Coronary artery (tissue), 2 donors: ENCODE measurements at regions not wholly inside any gene's neighbourhood (a gene's known extent, or its start where the extent isn't known, plus 50 kb on each side); places are given as distances from the start of the nearest gene placed in this dataset.
A peak's percentile ranks its signal among the peaks of the same experiment; 100 is the strongest.

Source experiments
- DNase-seq: peaks from one replicate; pipeline ENCODE4 v3.0.0-alpha.2; 2017; ENCODE audit warnings: low spot score
- H3K27ac ChIP-seq, 2 donors: fragments of 200-600 bp; sonication (generic); one replicate each; pipeline ENCODE4 v1.5.1; 2016 to 2019
- H3K4me3 ChIP-seq: fragments of 200-600 bp; sonication (generic); 2 replicates; pipeline ENCODE4 v1.5.1; 2016; ENCODE audit warnings: mild to moderate bottlenecking, moderate library complexity
- TF ChIP-seq, protein P1 (sequence below): fragments of 200-600 bp; sonication (generic); IDR thresholded peaks from one replicate; pipeline ENCODE4 v1.5.1; 2019; ENCODE audit warnings: antibody characterized with exemption

DNA sequence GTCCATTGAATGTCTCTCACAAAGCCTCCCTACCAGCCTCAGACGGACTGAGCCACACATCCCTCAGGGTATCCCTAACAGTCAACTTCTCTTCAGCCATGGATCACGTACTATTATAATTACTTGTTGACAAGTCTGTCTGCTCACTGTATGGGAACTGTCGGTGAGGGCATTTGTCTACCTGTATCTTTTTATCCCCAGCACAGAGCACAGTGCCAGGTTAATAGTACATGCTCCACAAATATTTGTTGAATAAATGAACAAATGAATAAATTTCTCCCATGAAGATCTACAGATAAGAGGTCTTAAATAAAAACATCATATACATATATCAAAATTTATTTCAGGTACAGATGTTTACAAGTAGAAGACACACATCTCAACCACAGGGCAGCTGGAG is 414.0 kb downstream of the SOX9 start:
- H3K4me3 ChIP-seq, result no peak overlapping the region
- TF ChIP-seq, protein P1, sequence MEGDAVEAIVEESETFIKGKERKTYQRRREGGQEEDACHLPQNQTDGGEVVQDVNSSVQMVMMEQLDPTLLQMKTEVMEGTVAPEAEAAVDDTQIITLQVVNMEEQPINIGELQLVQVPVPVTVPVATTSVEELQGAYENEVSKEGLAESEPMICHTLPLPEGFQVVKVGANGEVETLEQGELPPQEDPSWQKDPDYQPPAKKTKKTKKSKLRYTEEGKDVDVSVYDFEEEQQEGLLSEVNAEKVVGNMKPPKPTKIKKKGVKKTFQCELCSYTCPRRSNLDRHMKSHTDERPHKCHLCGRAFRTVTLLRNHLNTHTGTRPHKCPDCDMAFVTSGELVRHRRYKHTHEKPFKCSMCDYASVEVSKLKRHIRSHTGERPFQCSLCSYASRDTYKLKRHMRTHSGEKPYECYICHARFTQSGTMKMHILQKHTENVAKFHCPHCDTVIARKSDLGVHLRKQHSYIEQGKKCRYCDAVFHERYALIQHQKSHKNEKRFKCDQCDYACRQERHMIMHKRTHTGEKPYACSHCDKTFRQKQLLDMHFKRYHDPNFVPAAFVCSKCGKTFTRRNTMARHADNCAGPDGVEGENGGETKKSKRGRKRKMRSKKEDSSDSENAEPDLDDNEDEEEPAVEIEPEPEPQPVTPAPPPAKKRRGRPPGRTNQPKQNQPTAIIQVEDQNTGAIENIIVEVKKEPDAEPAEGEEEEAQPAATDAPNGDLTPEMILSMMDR, result no peak
- no peak overlapping the region for H3K27ac ChIP-seq
- DNase-seq, result no peak

DNA sequence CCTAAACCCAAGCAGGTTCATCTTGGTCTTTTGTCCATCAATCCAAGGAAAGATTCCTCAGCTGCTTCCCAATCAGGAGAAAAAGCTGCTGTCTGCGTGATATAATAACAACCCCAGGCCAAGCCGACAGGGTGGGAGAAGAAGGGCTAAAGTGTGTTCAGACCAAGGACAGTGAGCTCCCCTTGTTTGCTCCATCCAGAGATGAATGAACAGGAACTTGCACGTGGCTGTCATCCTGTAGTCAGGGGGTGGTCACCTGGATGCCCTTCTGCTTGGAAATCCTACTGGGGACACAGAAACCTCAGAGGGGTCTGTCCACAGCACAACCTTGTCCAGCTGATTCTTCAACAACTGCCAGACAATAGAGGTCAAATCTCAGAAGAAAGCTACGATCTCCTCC is 414.5 kb downstream of the SOX9 start:
- no peak overlapping the region for H3K27ac ChIP-seq
- no peak for DNase-seq
- no peak overlapping the region for H3K4me3 ChIP-seq
- TF ChIP-seq, protein P1, result no peak

DNA sequence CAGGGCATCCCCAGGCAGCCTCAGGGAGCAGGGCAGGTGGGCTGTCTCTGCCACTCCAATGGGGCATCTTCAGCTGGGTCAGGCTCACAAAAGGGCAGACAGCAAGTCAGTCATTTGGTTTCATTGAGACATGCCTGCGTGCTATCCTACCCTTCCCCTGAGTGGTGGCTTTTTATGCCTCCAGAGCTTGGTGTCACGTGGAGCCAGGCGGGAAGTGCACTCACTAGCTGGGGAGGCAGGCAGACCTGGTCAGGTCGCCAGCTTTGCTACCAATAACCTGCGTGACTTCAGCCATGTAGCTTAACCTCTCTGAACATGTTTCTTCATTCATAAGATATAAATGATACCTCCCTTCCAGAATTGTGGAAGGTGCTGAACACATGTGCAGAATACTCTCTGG is 415.0 kb downstream of the SOX9 start:
- no peak overlapping the region for H3K27ac ChIP-seq
- DNase-seq, result no peak
- no peak overlapping the region for H3K4me3 ChIP-seq
- TF ChIP-seq, protein P1, result no peak

DNA sequence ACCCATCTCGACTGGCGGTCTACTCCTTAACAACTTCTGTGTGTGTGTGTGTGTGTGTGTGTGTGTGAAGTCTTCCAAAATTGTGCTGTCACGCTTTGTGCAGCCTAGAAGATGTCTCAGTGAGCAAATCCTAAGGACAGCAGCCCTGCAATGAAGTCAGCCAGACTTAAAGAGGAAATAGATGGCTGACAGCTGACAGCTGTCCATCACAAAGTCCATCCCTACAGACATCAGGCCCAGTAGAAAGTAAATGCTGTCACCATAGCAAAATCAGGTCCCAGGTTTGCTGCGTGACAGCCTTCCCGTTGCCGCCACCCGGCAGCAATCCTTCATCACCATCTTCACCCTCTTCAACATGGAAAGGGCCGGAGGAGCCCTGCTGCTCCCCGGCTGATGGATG is 416.0 kb downstream of the SOX9 start:
- TF ChIP-seq, protein P1, result no peak
- H3K4me3 ChIP-seq, result no peak overlapping the region
- no peak overlapping the region for H3K27ac ChIP-seq
- no peak for DNase-seq

DNA sequence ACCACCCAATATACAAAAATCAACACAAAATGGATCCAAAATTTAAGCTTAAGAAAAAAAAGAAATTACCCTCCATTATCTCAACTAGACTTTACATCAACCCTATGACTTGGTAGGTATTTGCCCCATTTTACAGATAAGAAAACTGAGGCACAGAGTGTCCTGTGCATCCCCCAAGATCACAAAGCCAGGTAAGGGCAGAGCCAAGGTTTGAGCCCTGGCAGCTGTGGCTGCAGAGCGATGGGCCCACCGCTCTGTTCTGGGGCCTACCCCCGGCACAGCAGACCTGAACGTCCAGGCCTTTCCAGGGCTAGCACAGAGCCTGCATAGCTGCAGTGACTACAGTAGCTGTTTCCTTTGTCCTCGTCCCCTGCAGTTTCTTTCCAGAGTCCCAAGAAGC is 417.6 kb downstream of the SOX9 start:
- TF ChIP-seq, protein P1, result no peak
- no peak for DNase-seq
- Histone ChIP-seq H3K27ac (no peak overlapping the region), H3K4me3 (no peak overlapping the region)

DNA sequence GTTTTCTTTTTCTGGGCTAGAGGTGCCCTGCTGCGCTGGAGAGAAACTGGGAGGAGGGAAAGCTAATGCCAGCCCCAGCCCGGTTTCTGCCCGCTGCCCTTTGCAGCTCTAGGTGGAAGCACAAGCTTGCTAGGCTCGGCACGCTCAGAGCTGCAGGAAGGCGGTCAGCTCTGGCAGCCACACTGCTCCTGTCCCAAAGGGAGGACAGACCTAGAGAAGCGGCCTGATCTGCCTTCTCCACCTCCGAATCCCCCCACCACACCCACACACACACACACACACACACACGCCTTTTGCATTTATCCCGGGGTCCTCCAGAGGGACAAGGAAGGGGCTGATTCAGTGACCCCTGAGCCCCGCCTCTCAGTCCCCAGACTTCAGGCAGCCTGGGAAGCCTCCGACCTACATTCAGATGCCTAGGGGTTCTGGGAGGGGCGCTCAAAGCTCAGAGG is 418.1 kb downstream of the SOX9 start:
- Histone ChIP-seq H3K27ac (no peak overlapping the region), H3K4me3 (no peak overlapping the region)
- TF ChIP-seq, protein P1, result no peak
- no peak for DNase-seq

DNA sequence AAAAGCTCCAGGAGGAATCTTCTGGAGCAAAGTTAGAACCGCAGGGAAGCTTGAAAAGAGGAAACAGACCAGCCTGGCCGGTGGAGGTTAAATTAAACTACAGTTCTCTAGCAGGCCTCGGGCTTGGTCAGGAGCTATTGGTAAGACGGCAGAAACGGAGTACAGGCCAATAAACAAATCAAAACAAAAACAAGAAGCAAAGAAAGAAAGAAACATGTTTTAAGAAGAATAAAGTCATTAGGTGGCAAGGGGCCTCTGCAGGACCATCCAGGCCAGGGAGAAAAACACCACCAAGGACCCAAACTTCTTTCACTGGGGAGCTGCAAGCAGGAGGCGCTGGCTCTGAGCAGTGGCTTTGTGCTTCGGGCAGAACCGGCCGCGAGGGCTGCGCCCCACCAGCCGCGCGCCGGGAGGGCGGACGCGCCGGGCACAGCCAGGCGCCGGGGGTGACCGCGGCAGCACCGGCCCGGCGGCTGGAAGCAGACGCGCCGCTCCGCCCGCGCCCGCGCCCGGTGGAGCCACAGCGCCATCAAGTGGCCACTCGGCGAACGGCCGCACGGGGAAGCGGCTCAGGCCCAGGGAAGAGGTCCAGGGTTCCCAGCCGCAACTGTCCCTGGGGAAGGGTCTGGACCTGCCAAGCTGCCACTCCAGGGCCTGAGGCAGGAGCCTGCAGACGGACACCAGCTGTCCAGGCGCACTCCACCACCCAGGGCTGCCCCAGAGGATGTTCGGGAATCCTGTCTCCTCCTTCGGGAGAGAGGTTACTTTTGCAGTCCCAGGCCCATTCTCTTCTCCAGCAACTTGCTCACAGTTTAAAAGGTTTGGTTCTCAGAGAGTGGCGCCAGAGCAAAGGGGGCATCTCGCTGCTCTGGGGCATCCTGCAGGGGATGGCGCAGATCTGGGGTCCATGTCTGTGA is 419.4 kb downstream of the SOX9 start:
- peak; percentile 80 for DNase-seq
- Histone ChIP-seq H3K4me3 (peak overlapping the region; percentile 38), H3K27ac (no peak overlapping the region)
- TF ChIP-seq, protein P1, result peak; percentile 88
